ENCODE measurements at regions not wholly inside any gene's neighbourhood (a gene's known extent, or its start where the extent isn't known, plus 50 kb on each side); places are given as distances from the start of the nearest gene placed in this dataset.
"Not testable (repeated sequence)": the region's sequence is repeated elsewhere in the genome, so short reads cannot be mapped to it uniquely, and the experiment has no call there.

- DNase-seq, result no peak
Measured at GRCh38 chr12:131365821-131366260, 345.0 kb upstream of the SFSWAP start.

DNA sequence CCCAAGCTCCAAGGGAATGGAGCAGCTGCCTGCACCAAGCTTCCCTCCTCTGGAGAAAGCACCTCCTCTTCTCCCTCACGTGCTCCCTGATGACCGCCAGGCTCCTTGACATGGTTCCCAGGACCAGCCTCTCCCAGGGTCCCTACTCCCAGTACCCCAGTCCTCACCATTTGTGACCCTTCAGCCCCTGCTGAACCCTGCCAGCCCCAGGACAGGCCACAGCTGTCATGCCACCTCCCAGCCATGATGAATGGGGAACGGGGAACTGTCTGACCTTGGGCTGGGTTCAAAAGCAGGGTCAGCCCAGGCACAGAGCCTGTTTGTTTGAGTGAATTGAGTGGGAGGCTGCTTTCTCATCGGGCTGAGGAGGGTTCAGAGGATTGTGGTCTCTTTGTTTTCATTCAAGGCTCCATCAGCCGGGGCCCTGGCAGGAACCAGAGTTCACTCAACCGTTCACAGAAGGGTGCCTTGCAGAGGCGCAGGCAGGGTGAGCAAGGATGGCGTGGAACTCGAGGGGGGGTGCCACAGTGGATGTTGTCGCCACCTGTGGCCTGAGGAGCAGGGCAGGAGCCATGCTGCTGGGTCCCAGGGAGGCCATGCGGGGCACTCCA, 344.5 kb upstream of the SFSWAP start:
- DNase-seq, result no peak

DNA sequence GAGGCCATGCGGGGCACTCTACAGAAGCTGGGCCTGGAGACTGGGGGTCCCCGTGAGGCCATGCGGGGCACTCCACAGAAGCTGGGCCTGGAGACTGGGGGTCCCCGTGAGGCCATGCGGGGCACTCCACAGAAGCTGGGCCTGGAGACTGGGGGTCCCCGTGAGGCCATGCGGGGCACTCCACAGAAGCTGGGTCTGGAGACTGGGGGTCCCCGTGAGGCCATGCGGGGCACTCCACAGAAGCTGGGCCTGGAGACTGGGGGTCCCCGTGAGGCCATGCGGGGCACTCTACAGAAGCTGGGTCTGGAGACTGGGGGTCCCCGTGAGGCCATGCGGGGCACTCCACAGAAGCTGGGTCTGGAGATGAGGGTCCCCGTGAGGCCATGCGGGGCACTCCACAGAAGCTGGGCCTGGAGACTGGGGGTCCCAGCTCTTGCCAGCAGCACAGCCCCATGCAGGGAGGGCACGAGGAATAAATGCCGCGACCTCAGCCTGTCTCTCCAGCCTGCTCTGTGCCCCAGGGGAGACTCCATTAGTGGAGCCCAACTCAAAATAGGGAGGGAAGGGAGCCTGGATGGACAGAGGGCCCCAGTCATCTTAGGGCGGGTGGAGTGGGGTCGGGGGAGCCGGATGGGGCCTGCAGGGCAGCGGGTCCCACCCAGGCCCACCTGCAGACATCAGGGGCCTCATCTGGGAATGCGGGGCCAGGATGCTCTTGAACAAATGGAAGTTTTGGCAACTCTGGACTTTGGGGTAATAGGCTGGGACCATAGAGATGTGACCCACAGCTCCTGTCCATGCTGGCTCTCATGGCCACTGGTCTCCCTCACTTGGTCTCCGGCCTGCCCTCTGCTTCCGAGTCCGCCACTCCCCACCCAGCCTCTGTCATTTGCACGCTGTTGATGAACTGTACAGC, 343.6 kb upstream of the SFSWAP start:
- DNase-seq, result not testable (repeated sequence)

DNA sequence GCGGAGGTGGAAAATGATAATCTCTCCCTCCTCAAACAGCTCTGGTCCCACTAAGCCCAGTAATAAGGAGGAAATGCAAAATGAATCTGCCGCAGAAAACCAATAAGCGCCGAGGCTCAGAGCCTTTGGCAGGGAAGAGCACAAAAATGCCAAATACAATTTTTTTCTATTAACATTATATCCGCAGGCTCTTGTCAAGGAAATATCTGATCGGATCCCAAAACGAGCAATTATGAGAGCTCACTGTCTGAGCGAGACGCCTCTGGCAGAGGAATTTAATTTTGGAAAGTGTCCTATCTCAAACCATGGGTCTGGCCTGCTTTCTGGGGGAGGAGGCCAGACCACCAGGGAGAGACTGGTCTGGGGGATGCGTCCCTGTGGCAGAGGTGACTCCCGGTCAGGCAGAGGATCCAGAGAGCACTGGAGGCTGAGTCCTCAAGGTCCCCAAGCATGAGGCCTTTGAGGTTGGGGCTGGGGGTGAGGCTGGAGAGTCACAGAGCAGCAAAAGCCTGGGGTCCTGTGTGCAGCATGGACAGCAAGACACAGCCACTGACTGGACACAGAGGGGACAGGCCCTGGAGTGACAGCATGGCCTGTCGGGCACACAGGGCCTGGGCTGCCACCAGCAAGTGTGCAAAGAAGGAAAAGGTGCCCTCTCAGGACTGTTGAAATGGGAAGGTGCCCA, 342.8 kb upstream of the SFSWAP start:
- DNase-seq, result no peak

DNA sequence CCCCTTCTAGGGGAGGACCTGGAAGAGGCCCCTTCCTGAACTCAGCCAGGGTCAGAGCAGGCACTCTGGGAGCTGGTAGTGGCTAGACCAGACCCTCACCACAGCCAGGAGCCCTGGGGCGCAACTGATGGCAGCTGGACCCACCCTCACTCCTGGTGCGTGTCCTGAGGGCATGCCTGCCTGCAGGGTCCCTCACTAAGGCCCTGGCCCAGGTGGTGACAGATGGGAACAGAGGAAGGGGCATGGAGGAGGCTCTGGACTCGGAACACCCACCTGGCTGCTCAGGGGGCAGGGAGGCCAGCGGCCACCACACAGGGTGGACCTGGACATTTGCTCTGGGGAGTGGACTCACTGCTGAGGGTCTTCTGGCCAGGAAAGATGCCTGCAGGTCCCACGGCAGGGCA, 342.2 kb upstream of the SFSWAP start:
- DNase-seq, result no peak

DNA sequence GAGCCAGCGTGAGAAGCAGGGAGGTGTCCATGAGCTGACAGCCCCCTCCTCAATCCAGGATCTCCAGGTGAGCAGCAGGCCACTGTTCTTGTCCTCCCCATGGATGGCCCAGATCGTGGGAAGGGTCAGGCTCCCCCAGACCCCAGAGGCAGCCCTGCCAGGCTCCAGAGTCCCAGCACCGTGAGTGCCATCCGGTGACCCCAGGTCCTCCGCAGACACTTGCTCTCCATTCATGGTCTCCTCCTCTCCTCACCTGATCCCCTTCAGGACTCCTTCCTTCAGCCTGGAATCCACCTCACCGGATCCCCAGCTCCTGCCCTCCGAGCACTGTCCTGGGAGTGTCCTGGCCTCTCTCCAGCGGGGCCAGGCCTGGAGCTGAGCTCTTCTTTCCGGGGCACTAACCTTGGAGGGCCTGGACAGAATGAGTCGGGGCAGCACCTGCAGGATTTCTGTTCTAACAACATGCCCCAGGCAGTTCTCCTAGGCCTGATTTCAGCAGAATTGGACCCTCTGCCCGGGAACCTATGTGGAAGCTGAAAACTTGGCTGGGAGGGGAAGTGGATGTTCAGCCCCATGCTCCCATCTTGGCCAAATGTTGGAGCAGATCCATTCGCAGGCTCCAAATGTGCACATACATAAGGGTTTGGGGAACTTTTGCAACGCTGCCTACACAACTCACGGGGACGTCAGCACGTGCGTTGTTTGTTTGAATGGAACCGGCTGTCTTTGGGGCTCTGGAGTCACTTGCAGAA, 341.6 kb upstream of the SFSWAP start:
- no peak for DNase-seq

DNA sequence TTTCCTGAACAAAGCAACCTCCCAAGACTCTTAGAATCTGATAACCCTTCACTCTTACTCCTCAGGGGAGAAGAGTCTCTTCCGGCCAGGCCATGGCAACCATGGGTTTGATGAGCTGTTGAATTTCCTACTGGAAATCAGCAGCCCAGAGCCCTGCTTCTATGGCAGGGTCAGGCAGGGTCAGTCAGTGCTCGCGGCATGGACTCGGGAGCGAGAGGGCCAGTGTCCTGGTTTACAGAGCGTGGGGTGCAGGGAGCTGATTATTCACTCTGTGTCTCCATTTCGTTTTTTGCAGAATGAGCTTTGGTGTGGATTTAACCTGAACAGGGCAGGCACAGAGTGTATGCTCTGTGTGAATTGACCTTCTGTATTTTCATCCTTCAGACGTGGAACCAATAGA, 340.6 kb upstream of the SFSWAP start:
- DNase-seq, result no peak

DNA sequence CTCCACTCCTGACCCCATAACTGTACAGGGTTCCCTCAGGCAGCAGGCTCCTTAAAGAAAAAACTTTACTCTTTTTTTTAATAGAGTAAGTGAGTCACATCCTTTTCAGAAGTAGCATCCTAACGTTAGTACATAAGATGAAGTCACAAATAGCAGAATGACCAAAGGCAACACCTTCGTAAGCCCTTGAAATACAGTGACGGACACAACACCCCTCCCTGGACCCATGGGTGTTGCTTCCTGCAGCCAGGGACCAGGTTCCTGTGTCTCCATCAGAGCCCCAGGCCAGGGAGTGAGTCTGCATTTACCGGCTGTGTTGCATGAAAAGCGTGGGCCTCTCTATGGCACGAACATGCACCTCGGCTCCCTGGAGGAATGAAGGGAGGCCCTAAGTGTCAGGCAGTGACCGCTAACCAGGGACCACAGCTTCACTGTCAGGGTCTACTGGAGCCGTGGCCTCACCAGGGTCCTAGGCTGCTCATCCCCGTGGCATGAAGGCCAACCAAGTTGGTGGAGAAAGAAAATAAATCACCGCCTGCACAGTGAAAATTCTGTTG, 340.0 kb upstream of the SFSWAP start:
- DNase-seq, result no peak

DNA sequence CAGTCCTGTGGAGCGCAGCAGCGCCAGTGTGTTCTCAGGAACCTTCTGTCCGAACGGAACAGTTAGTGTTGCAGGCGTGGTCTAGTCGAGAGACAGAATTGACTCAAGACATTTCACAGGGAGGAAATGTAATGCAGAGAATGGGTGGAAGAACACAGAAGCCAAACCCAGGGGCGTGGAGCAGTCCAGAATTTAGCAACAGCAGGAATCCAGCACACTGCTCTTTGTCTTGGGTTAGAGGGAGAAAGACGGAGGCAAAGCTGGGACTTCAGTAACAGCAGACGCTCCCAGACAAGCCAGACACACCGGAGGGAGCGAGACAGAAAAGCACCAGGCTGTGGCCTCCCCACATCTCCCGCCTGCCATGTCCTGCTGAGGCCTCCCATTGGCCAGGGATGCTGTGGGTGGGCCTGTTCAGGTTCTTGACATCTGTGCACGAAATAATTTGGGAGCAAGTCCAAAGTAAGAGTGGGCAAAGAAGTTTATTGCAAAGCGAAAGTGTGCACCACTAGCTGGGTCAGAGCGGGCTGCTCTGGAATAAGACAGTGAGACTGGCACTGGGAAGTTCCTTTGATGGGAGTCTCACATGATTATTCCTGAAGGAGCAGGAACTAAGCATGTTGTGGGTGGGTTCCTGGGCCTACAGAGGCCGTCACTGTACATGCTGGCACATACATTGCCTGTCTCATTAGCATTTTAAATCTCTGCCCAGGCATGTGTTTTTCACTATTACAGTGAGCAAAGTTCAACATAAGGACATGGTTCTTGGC, 339.3 kb upstream of the SFSWAP start:
- DNase-seq, result no peak

DNA sequence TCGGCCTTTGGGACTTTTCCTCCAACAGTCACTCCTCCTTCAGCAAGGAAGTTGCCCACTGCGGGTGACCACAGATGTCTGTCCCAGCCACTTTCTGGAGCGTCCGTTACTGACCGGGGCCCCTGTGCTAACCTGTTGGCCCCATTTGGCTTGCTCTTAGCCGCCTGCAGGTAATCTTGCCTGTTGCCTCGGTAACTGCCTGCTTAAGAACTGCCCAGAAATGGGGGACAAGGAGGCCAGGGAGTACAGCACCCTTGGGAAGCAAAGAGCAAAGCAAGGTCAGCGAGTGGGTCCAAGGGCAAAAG, 338.8 kb upstream of the SFSWAP start:
- no peak for DNase-seq

DNA sequence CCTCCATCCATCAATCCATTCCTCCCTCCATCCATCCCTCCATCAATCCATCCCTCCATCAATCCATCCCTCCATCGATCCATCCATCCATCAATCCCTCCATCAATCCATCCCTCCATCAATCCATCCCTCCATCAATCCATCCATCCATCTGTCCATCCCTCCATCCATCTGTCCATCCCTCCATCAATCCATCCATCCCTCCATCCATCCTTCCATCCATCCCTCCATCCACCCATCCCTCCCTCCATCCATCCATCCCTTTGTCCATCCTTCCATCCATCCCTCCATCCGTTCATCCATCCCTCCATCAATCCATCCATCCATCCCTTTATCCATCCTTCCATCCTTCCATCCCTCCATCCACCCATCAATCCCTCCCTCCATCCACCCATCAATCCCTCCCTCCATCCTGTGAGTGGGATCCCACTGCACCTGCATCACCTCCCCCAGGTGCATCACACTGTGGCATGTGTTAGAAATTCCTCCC, 338.1 kb upstream of the SFSWAP start:
- no peak for DNase-seq

DNA sequence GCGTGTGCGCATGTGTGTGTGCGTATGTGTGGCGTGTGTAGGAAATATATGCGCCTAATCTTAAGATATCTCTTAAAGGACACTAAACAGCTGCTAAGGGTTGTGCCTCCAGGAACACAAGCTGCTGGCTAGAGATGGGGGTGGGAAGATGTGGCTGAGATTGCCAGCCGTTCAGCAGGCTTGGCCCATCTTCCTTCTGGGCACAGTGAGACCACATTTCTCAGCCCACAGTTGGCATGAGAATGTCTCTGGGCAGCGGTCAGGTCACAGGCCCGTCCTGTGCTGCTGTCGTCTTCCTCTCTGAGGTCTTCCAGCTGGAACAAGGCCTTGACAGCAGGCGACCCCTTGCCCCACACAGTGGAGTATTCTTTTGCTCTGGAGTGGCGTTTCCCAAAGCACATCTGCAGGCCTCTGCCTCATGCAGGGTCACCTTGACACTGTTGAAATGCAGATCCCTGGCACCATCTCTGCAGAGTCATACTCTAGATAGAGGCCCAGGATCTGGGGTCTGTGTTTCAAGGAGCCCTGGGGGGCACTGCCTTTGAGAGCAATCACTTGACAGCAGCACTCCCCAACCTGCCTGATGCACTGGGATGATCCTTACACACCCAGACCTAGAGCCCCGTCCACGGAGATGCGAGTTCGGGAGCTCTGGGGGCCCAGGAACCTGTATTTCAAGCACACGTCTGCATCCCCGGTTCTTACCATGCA, 335.5 kb upstream of the SFSWAP start:
- no peak for DNase-seq

DNA sequence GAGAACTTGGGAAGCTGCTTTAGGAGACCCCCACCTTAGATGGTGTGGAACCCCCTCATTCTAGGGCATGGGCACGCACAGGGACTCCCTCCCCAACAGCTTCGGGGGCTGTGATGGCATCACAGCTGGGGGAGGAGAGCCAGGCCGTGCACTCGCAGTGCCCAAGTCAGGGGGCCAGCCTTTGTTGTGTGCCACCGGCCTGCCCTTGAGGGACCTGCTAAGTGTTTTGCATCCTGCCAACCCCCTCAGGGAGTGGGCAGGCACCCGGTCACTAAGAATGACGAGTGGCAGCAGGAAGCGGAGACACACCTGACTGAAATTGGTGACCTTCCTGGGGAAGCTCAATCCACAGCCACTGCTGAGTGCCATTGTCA, 334.9 kb upstream of the SFSWAP start:
- DNase-seq, result no peak

GRCh38 chr12:131378176-131378842, 332.6 kb upstream of the SFSWAP start:
- DNase-seq, result no peak

DNA sequence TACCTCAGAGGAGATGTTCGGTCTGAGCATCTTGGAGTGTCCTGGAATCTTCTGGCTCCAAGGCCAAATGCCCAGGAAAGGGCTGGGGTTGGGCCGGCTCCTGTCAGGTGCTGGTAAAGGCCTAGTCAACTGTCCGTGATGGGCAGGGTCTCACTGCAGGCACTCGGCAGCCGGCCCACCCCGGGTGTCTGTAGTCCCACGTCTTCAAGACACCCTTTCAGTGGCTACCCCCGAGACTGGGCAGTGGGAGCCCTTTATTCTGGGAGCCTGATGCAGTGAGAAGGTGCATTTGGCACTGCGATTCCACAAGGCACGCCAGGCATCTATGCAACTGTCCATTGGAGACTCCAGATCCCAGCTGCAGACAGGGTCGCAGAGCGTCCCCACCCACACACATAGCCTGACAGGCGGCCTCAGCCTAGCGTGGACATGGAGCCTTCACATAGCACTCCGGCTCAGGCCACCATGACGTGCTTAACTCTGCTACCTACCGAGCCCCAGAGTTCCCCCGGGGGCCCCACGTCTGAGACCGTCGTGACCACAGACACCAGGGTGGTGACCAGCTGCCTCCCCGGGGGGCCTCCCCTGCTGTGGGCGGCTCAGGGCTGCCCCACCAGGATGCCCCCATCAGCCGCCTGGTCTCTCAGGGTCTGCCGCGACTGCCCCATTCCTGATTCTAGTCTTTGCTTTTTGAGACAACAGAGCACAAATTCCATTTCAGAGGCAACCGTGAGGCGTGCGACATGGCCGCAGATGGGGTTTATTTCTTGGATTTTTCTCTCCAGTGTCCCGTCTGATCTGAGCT, 331.8 kb upstream of the SFSWAP start:
- DNase-seq, result no peak

DNA sequence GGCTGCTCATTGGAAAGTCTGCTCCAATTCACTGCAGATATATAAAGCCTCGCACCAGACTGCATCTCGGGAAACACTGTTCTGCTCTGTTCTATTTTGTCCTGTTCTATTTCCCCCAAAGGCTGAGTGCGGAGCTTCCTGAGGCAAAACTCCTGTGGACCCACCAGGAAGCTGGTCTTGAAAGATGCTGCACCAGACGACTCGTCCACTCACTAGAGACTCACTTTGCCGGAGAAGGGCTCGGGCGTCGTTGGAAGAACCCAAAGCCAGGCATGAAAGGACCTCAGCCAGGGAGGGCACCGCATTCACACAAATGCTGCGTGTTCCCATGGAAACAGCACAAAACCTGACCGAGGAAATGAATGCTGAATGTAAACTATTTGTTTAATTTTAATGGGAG, 331.2 kb upstream of the SFSWAP start:
- DNase-seq, result no peak

DNA sequence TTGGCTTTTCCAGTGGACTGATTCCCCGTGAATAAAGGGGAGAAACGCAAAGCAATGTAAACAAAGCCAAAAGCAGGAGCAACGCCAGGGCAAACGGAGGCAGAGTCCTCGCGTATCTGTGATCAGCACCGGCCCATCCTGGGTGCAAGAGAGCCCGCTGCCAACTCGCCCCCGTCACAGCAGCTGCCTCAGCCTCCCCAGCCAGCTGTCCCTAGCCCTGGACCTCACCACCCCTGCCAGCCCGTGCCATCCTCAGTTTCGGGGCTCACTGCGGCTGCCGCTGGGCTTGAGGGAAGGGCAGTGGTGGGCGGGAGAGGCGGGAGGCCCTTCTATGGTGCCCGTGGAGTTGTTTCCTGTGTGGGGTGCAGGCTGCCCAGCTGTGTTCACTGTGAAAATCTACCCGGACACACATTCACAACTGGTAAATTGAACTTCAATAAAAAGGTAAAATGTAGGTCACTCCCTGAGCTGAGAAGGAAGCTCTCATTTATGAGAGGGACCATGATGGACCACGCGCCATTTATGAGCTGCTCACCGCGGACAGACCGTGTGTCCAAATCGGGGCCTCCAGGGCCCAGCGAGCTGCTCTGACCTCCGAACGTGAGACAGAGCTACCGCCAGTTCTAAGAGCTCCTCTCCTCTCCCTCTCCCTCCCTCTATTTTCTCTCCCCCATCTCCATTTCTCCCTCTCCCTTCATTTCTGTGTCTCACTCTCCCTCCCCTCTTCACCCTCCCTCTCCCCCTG, 330.5 kb upstream of the SFSWAP start:
- DNase-seq, result no peak

- no peak for DNase-seq
Measured at GRCh38 chr12:131380965-131381705, 329.8 kb upstream of the SFSWAP start.

Data from OCI-M1 (cell line).